ENCODE measurements at regions not wholly inside any gene's neighbourhood (a gene's known extent, or its start where the extent isn't known, plus 50 kb on each side); places are given as distances from the start of the nearest gene placed in this dataset.

- no peaks in the 10 kb centered on the region for H3K4me1 ChIP-seq (ENCODE audit: control insufficient read depth, insufficient read depth, low read length)
- CTCF ChIA-PET = no interaction called here
- H3K27ac ChIP-seq (ENCODE audit: extremely low read depth, low read depth, low read length) = no peak overlapping the region
- no peak overlapping the region for H3K4me3 ChIP-seq (ENCODE audit: low read depth, low read length)
- H3K9me3 ChIP-seq (ENCODE audit: control insufficient read depth, insufficient read depth, low read depth, low read length) = no peaks in the 10 kb centered on the region
- no peaks in the 10 kb centered on the region for H3K36me3 ChIP-seq (ENCODE audit: control insufficient read depth in 2 of 2, insufficient read depth in 1 of 2, low read length in 2 of 2)
- POLR2A ChIA-PET = interaction anchor here (0.6 kb wide), 1 partner anchor 68 kb away, joined by 3 read pairs; no protein-coding TSS in a partner anchor
- no peak for TF ChIP-seq REPIN1 (tag by site-specific recombination; IDR thresholded peaks at IDR 0.05; ENCODE audit: low read depth)
- TF ChIP-seq MZF1 (tag by site-specific recombination; IDR thresholded peaks at IDR 0.05; ENCODE audit: borderline replicate concordance) = no peak
- TF ChIP-seq ZNF19 (tag by site-specific recombination; IDR thresholded peaks at IDR 0.05; ENCODE audit: low read depth) = no peak
- TF ChIP-seq EGR2 (tag by site-specific recombination; IDR thresholded peaks at IDR 0.05; ENCODE audit: low read depth) = 0 out of 2 replicates have a peak, but pooled peaks have one; percentile 16
- no peak for TF ChIP-seq HIC1 (tag by site-specific recombination; IDR thresholded peaks at IDR 0.05)
- TF ChIP-seq ZBTB10 (tag by site-specific recombination; IDR thresholded peaks at IDR 0.05) = no peak
- TF ChIP-seq SP3 (tag by site-specific recombination; IDR thresholded peaks at IDR 0.05) = no peak
- TF ChIP-seq ZSCAN4 (tag by site-specific recombination; IDR thresholded peaks at IDR 0.05) = no peak
- 0 out of 2 replicates have a peak, but pooled peaks have one; percentile 13 for TF ChIP-seq ZBTB11 (tag by site-specific recombination; conservative IDR thresholded peaks at IDR 0.05; ENCODE audit: low read depth)
- no peak for TF ChIP-seq ZNF549 (tag by site-specific recombination; IDR thresholded peaks at IDR 0.05)
- no peak for TF ChIP-seq TCF7L2 (IDR thresholded peaks at IDR 0.05; ENCODE audit: borderline replicate concordance, low read depth, low read length)
- TF ChIP-seq TRIM28 (IDR thresholded peaks at IDR 0.05; ENCODE audit: borderline replicate concordance, low read length) = no peak
- TF ChIP-seq ZNF518A (tag by site-specific recombination; conservative IDR thresholded peaks at IDR 0.05; ENCODE audit: low read depth) = no peak
- peak; percentile 66 for TF ChIP-seq ZFHX2 (tag by site-specific recombination; conservative IDR thresholded peaks at IDR 0.05)
- no peak for TF ChIP-seq SETDB1 (IDR thresholded peaks at IDR 0.05; ENCODE audit: insufficient read length, low read length)
- TF ChIP-seq ZBTB20 (tag by site-specific recombination; IDR thresholded peaks at IDR 0.05) = no peak
- TF ChIP-seq ZNF701 (tag by site-specific recombination; IDR thresholded peaks at IDR 0.05) = no peak
- no peak for TF ChIP-seq ZBTB6 (tag by site-specific recombination; IDR thresholded peaks at IDR 0.05)
- no peak for TF ChIP-seq ZSCAN16 (tag by site-specific recombination; IDR thresholded peaks at IDR 0.05)
- no peak for TF ChIP-seq ZNF404 (tag by site-specific recombination; IDR thresholded peaks at IDR 0.05)
- TF ChIP-seq ZNF791 (tag by site-specific recombination; IDR thresholded peaks at IDR 0.05) = no peak
Observed at GRCh38 chr7:69457595-69458504, 140.4 kb upstream of the AUTS2 start.

Measured in HEK293 (cell line).